ENCODE measurements at regions not wholly inside any gene's neighbourhood (a gene's known extent, or its start where the extent isn't known, plus 50 kb on each side); places are given as distances from the start of the nearest gene placed in this dataset.
"Not testable (repeated sequence)": the region's sequence is repeated elsewhere in the genome, so short reads cannot be mapped to it uniquely, and the experiment has no call there.

- no peak overlapping the region for H3K4me3 ChIP-seq (ENCODE audit: control insufficient read depth, low read depth, low read length)
- no peak for DNase-seq (ENCODE audit: low read depth)
- TF ChIP-seq, protein P1, sequence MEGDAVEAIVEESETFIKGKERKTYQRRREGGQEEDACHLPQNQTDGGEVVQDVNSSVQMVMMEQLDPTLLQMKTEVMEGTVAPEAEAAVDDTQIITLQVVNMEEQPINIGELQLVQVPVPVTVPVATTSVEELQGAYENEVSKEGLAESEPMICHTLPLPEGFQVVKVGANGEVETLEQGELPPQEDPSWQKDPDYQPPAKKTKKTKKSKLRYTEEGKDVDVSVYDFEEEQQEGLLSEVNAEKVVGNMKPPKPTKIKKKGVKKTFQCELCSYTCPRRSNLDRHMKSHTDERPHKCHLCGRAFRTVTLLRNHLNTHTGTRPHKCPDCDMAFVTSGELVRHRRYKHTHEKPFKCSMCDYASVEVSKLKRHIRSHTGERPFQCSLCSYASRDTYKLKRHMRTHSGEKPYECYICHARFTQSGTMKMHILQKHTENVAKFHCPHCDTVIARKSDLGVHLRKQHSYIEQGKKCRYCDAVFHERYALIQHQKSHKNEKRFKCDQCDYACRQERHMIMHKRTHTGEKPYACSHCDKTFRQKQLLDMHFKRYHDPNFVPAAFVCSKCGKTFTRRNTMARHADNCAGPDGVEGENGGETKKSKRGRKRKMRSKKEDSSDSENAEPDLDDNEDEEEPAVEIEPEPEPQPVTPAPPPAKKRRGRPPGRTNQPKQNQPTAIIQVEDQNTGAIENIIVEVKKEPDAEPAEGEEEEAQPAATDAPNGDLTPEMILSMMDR (IDR thresholded peaks at IDR 0.05; ENCODE audit: control insufficient read depth, insufficient read depth, low read depth, low read length, missing control alignments) = no peak
Measured at GRCh38 chr6:3920321-3920720, 71.1 kb downstream of the FAM50B start.

DNA sequence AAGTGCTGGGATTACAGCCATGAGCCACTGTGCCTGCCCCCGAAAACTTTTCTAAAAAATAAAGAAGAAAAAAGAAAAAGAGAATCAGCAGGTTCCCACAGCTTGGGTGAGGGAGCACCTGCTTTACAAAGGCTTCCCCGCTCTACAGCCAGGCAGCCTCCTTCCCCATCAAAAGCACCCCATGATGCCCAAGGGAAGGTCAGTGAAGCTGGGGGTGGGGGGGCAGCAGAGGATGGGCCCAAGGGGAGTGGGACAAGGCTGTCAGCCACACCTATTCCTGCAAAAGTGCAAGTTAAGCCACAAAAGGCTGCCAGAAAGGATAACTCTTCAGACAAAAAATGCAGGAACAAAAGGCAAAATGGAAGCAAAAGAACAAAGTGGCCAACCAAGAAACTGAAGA is 72.5 kb downstream of the FAM50B start:
- TF ChIP-seq, protein P1 (IDR thresholded peaks at IDR 0.05; ENCODE audit: control insufficient read depth, insufficient read depth, low read depth, low read length, missing control alignments) = no peak
- DNase-seq (ENCODE audit: low read depth) = no peak
- no peak overlapping the region for H3K4me3 ChIP-seq (ENCODE audit: control insufficient read depth, low read depth, low read length)

- not testable (repeated sequence) for H3K4me3 ChIP-seq (ENCODE audit: control insufficient read depth, low read depth, low read length); DNase-seq (ENCODE audit: low read depth)
Measured at GRCh38 chr6:3922619-3923018, 73.4 kb downstream of the FAM50B start.

DNA sequence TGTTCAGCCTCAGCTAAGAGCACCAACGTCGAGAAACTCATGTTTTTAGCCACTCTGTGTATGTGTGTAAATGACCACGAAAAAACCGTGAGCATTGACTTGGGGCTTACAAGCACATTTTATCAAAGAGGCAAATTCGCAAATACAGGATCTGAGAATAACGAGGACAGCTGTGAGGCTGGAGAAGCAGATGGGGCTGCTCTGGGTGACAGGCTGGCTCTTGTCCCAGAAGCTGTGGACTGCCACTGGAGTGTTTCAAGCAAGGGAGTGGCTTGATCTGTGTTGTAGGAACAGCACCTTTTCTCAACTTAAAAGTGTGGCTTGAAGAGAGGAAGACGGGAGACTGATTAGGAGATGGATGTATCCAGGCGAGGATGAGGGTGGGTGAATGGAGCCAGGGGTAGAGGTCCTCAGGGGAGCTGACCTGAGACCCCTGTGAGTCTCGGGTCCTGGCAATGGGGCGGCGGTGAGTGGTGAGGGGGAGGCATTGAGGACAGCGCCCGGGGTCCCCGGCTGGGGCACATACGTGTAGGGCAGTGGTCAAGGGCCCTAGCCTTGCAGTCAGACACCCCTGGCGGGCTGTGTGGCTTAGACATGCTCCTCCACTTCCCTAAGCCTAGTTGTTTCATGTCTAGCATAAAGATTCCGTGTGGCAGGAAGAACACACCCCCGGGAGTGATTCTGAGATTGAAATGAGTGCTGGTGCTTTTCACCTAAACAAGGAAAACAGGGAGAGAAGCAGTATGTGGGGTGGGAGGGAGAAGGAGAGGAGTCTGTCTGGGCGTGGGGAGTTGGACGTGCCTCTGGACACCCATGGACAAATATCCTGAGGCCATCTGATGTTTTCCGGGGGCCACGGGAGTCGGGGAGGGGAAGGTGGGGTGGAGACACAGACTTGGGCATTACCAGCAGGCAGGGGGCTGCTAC is 76.3 kb downstream of the FAM50B start:
- H3K4me3 ChIP-seq (ENCODE audit: control insufficient read depth, low read depth, low read length); DNase-seq (ENCODE audit: low read depth): not testable (repeated sequence)

DNA sequence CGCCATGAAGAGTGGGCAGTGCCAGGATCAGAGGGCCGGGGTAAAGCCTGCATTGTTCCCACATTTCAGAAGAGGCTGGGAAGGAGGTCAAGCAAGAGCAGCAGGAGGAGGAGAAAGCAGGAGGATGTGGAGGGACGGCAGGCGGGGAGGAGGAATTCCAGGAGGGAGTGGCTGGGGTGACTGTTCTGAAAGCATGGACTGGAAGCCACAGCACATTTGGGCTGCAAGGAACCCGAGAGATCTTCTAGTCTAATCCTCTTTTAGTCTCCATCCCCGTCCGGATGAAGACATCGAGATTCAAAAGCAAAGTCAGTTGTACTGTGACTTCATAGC is 76.9 kb downstream of the FAM50B start:
- H3K4me3 ChIP-seq (ENCODE audit: control insufficient read depth, low read depth, low read length) = no peak overlapping the region
- TF ChIP-seq, protein P1 (IDR thresholded peaks at IDR 0.05; ENCODE audit: control insufficient read depth, insufficient read depth, low read depth, low read length, missing control alignments) = no peak
- no peak for DNase-seq (ENCODE audit: low read depth)

DNA sequence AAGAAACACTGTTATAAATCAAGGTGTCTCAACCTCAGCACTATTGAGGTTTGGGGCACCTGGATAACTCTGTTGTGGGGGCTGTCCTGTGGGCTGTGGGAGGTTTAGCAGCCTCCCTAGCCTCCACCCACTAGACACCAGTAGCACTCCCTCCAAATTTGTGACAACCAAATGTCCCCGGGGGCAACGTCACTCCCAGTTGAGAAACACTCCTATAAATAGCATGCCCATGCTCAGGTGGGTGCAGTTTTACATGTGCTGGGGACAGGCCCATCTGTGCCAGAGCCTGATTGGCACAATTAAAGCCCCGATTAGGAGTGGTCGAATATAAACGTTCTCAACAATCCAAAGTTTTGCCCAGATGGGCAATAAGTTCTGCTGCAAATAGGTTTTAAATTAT is 78.9 kb downstream of the FAM50B start:
- no peak for DNase-seq (ENCODE audit: low read depth)
- TF ChIP-seq, protein P1 (IDR thresholded peaks at IDR 0.05; ENCODE audit: control insufficient read depth, insufficient read depth, low read depth, low read length, missing control alignments) = no peak
- H3K4me3 ChIP-seq (ENCODE audit: control insufficient read depth, low read depth, low read length) = no peak overlapping the region

DNA sequence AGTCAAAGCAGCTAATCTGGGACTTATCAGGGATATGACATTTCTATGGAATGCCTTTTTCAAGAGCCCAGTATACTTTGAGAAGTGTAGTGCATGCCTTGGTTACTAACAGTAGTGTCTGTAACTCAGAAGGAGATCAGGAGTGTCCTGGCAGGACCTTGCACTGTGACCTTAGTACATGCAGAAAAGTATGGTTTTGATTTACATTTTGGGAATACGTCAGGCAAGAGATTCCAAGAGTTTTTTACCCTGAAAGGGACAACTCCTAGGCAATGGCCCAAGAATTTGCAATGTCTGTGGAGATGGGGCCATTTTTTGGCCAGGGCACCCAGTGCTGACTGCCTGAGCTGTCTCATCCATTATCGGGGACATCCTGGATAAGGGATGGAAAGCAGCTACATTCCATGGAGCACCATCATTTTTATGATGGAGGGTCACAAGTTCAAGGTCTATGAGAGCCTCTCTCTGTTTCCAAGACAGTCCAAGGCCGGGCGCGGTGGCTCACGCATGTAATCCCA is 80.2 kb downstream of the FAM50B start:
- DNase-seq (ENCODE audit: low read depth) = peak; percentile 81
- no peak overlapping the region for H3K4me3 ChIP-seq (ENCODE audit: control insufficient read depth, low read depth, low read length)
- TF ChIP-seq, protein P1 (IDR thresholded peaks at IDR 0.05; ENCODE audit: control insufficient read depth, insufficient read depth, low read depth, low read length, missing control alignments) = no peak
